Kidney epithelial cell (primary cell): ENCODE measurements at regions not wholly inside any gene's neighbourhood (a gene's known extent, or its start where the extent isn't known, plus 50 kb on each side); places are given as distances from the start of the nearest gene placed in this dataset.

Experiments
- DNase-seq: peaks from one replicate; pipeline ENCODE4 v3.0.0-alpha.2; 2010; ENCODE audit warnings: low read depth
- H3K27me3 ChIP-seq: 2 replicates; pipeline ENCODE4 v1.6.0; 2011; ENCODE audit warnings: low read length; ENCODE audit not compliant: control insufficient read depth, insufficient read depth
- H3K36me3 ChIP-seq: 2 replicates; pipeline ENCODE4 v1.5.1; 2011; ENCODE audit warnings: low read length; ENCODE audit not compliant: control insufficient read depth, insufficient read depth
- H3K4me3 ChIP-seq: 2 replicates; pipeline ENCODE4 v1.5.1; 2011; ENCODE audit warnings: low read depth, mild to moderate bottlenecking, control low read depth, low read length
- TF ChIP-seq, protein P1 (sequence below): IDR thresholded peaks from 2 replicates; pipeline ENCODE4 v1.5.1; 2011; ENCODE audit warnings: mild to moderate bottlenecking, moderate library complexity, low read length, control low read depth, inconsistent platforms; ENCODE audit not compliant: insufficient read depth, poor library complexity, severe bottlenecking

DNA sequence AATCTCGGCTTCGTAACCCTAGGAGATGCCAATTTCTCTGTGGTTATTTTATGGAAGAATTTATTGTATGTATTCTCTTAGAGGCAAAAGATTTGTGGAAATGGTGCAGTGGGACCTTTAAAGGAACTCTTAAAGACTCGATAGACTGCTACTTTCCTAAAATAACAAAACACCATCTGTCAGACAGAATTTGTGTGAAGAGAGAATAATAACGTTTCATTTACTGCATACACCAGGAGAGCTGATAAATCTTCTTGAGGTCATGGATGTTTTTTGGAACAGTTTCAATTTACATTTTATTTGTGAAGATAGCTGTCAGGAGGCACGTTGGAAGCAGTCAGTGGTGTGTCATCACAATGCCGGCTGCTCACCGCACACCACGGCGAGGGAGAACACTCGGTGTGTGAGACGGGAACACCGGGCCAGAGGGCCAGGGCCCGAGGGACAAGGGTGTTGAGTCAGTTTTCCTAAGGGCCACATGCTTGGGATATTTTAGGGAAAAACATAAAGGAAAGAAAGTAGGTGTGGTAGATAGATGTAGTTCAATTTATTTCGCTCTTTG, 1681.0 kb upstream of the DDX18 start:
- Histone ChIP-seq H3K4me3 (no peak overlapping the region), H3K27me3 (no peaks in the 10 kb centered on the region), H3K36me3 (no peaks in the 10 kb centered on the region)
- TF ChIP-seq, protein P1, sequence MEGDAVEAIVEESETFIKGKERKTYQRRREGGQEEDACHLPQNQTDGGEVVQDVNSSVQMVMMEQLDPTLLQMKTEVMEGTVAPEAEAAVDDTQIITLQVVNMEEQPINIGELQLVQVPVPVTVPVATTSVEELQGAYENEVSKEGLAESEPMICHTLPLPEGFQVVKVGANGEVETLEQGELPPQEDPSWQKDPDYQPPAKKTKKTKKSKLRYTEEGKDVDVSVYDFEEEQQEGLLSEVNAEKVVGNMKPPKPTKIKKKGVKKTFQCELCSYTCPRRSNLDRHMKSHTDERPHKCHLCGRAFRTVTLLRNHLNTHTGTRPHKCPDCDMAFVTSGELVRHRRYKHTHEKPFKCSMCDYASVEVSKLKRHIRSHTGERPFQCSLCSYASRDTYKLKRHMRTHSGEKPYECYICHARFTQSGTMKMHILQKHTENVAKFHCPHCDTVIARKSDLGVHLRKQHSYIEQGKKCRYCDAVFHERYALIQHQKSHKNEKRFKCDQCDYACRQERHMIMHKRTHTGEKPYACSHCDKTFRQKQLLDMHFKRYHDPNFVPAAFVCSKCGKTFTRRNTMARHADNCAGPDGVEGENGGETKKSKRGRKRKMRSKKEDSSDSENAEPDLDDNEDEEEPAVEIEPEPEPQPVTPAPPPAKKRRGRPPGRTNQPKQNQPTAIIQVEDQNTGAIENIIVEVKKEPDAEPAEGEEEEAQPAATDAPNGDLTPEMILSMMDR, result no peak
- no peak for DNase-seq

DNA sequence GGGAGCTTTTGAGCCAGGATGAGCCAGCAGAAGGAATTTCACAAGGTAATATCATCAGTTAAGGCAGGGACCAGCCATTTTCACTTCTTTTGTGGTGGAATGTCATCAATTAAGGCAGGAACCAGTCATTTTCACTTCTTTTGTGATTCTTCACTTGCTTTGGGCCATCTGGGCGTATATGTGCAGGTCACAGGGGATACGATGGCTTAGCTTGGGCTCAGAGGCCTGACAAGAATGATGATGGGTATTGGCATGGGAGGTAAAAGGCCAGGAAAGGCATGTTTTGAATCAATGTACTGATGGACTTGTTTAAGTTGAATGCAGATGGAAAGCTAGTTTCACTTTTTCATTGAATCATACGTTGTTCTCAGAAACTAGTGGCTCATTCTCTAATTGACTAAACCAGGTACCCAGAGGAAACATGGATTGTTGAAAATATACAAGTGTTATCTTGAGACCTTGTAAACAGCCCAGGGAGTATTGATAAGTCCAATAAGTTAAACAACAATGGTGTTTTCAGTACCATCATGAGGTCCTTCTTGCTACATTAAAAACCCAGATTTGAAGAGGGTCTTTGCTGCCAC, 1672.5 kb upstream of the DDX18 start:
- no peak overlapping the region for H3K4me3 ChIP-seq
- no peaks in the 10 kb centered on the region for H3K36me3 ChIP-seq
- H3K27me3 ChIP-seq, result no peaks in the 10 kb centered on the region
- no peak for DNase-seq
- TF ChIP-seq, protein P1, result no peak

DNA sequence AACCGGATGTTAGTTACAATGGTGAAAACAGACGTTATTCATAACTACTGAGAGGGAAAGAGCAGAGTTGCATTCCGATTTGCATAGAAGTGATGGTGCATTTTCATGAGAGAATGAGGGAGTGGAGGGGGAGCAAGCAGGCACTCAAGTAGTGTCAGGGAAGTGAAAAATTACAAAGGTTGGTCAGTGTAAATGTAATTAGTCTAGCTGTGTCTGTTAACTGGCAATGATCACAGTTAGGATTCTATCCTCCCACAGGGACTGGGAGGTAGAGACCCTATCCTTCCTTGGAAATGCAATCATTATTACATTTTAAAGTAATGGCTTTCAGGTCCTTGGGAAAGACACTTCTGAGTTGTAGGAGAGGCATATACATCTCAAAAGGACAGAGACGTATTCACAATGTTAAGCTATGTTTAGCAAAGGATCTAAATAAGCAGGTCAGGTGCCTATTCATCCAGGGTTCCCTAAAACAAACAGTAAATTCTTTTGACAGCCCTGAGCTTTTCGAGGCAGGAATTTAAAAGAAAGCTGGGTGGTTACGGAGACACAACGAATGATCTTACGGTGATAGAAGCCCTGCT, 1671.8 kb upstream of the DDX18 start:
- no peaks in the 10 kb centered on the region for H3K36me3 ChIP-seq
- H3K4me3 ChIP-seq, result no peak overlapping the region
- DNase-seq, result no peak
- no peaks in the 10 kb centered on the region for H3K27me3 ChIP-seq
- TF ChIP-seq, protein P1, result no peak

DNA sequence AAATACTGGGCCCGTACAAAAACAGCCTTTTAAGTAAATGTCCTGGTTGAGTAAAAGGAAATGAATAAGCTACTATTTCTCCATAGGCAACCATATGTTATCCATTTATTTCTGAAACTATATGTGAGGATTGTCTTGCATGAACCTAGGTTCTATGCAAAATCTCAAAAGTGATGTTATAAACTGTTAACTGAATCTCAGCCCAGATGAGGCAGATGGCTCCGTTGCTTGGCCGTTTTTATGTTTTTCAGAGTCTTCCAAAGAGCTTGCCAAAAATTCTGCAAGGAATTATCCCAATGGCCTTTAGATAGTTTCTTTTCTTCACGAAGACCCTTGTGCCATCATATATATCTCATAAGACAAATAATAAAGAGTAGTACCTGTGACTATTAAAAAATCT, 1669.5 kb upstream of the DDX18 start:
- Histone ChIP-seq H3K4me3 (no peak overlapping the region), H3K36me3 (no peaks in the 10 kb centered on the region), H3K27me3 (no peaks in the 10 kb centered on the region)
- TF ChIP-seq, protein P1, result no peak
- no peak for DNase-seq

DNA sequence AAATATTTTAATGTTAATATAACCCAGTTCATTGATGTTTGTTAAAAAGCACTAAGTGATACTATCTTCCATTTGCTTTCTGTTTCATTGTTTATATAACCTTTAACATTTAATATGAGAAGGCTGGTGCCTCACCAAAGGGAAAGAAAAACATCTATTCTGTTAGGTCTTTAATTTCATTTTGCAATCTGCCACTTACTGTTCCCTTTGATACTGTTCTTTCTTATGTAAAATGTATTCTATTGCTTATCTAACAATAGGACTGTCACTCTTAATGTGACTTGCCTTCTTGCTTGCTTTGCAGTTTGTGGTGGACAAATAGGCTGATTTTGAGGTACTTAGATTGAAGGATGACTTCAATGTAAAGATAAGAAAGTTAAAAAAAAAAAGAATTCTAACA, 1666.1 kb upstream of the DDX18 start:
- Histone ChIP-seq H3K27me3 (no peaks in the 10 kb centered on the region), H3K4me3 (no peak overlapping the region), H3K36me3 (no peaks in the 10 kb centered on the region)
- TF ChIP-seq, protein P1, result no peak
- no peak for DNase-seq

DNA sequence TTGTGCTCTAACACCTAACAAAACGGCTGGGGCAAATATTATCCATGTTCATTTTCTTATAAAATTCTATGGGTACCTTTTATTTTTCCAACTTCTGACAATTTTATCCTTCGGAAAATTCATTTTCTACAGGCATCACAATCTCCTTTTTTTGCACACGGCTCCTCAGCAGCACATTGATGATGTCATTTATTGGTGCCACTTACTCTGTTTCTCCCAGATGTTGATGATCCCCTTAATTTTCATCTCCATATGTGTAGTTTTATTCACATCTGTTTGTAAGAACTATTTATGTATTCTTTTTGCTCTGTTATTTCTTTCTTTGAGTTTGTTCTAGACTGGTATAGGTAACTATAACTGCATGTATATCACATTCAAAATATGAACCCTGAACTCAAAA, 1660.8 kb upstream of the DDX18 start:
- no peaks in the 10 kb centered on the region for H3K27me3 ChIP-seq
- H3K4me3 ChIP-seq, result no peak overlapping the region
- H3K36me3 ChIP-seq, result no peaks in the 10 kb centered on the region
- TF ChIP-seq, protein P1, result no peak
- DNase-seq, result no peak
